HG03558 (cell line): ENCODE measurements at regions not wholly inside any gene's neighbourhood (a gene's known extent, or its start where the extent isn't known, plus 50 kb on each side); places are given as distances from the start of the nearest gene placed in this dataset.
"Not testable (repeated sequence)": the region's sequence is repeated elsewhere in the genome, so short reads cannot be mapped to it uniquely, and the experiment has no call there.

Experiments
- ATAC-seq: cut with Tn5 transposase; IDR thresholded peaks from one replicate; pipeline ENCODE4 v1.9.1; 2021; ENCODE audit warnings: moderate number of reproducible peaks; ENCODE audit not compliant: unreplicated experiment; ENCODE audit errors: extremely low read depth

DNA sequence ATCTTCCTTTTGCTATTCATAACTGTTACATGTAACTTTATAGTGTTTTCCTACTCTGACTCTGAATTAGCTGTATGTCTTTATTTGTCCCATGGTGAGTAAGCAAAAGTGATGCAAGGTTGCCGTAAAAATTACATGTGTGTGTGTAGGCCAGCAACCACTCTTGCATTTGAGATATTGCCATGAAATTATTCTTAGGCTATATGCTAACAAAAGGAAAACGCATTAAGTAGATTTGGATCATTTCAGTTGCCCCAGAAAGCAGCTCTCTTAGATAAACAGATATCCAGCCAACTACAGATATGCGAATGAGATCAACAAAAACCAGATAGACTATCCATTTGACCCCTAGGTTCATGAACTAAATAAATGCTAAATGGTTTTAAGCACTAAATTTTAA, 73.6 kb downstream of the CYLC2 start:
- no peak for ATAC-seq

DNA sequence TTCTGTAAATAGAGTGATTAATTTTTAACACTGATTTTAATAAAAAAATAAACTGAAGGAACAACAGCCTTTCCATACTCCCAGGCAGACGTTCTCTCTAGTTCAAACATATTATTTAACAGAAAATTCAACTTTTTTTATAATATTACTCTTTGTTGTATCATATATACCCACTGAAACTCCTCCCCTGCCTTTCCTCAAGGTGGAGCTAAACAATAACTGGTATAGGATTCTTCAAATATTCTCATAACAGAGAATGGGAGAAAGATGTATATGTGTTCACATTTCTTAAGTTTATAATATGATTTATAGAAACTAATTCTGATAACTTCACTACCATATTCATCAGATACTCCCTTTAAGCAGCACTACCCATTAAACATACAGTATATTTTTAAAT, 83.4 kb downstream of the CYLC2 start:
- ATAC-seq = no peak

DNA sequence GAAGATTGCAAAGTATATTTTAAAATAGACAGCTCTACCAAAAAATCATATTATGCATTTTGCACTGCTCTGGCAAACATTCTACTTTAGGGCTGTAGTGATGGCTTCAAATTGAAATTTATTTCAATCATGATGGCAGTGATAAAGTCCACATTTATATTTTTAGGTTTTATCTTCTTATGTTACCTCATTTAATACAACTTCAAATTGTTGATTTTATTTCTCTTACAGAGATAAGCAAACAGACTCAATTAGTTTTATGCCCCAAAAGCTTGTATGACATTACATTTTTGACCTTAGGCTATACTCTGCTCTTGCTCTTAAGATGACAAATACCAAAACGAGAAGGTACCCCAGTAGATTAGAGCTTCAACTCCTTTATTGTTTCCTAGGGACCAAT, 87.4 kb downstream of the CYLC2 start:
- no peak for ATAC-seq

DNA sequence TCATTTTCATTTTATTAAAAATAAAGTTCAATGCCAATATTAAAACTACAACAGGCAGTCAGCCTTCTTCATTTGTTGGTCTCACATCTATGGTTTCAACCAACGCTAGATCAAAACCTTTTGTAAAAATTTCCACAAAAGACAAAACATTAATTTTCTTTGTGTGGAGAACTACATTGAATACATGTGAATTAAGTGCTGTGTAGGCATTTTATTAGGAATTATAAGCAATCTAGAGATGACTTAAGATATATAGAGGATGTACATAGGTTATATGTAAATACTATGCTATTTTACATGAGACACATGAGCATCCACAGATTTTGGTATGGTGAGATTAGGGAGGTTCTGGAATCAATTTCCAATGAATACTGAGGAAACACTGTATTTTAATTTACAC, 94.2 kb downstream of the CYLC2 start:
- ATAC-seq = no peak

DNA sequence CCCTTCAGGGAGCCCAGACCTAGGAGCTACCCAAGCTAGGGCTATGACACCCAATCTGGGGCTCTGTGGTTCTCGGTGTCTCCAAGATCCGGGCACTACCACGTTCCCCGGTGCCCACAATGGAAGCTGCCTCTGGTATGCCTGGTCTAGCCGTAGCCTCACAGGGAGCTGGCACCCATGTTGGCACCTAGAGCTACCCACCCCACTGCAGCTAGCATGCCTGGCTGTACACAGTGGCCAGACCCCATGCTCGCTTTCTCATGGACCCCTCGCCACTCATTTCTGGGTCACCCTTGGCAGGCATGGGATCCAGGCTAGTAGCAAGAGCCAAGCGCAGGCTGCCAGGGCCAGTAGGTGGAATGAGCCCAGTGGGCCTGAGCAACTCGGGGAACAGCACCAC, 109.0 kb downstream of the CYLC2 start:
- ATAC-seq = no peak

DNA sequence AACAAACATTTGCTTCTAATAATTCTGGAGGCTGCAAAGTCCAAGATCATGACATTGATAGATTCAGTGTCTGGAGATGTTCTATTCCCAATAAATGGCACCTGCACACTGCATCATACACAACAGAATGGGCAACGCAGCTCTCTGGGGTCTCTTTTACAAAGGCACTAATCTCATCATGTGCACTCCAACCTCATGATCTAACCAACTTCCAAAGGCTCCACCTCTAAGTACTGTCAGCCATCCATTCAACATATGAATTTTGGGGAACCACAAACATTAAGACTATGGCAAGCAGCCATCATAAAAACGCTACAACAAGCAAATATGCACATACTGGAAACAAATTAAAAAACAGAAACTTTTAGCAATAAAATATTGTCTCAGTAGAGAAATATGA, 121.1 kb downstream of the CYLC2 start:
- ATAC-seq = no peak

DNA sequence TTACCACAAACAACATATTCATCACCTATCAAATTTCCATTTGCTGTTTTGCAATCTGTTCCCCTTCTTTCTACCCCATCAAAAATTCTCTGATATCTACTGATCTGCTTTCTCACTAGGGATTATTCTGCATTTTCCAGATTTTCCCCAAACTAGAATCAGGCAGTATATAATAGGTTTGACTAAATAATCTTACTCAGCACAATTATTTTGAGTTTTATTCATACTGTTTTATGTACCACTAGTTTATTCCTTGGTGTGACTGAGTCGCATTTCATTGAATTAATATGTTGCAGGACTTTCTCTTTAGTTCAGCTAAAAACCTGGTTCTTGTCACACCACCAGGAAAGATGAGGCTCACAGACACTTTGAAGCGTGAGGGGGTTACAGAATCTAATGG, 131.4 kb downstream of the CYLC2 start:
- ATAC-seq = no peak

DNA sequence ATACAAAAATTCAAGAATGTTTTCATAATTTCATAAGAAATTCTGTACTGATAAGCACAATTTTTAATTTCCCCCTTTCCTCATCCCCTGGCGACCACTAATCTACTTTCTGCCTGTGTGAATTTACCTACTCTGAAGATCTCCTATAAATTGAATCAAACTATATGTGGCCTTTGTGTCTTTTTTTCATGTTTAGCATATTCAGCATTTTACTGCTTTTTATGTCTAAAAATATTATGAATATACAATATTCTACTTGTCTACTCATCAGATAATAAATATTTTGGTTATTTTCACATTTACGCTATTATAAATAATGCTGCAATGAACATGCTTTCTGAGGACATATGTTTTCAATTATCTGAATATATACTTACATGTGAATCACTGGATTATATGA, 144.8 kb downstream of the CYLC2 start:
- no peak for ATAC-seq

DNA sequence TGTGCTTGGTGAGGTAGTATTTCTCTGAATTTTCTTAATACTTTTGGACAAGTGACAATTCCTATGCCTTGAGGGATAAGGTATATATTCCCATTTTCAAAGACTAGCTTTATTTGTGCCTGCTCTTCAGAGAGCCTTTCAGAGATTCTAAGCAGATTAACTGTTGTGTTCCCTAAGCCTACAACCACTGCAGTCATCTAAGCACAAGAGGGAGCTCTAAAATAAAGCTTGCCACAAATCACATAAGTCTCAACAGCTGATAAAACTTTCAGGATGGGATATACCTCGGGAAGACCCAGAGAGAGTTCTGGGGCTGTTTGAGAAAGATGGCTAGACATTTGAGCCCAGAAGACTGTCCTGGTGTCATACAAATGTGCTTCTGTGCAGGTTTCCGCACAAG, 157.3 kb downstream of the CYLC2 start:
- no peak for ATAC-seq

DNA sequence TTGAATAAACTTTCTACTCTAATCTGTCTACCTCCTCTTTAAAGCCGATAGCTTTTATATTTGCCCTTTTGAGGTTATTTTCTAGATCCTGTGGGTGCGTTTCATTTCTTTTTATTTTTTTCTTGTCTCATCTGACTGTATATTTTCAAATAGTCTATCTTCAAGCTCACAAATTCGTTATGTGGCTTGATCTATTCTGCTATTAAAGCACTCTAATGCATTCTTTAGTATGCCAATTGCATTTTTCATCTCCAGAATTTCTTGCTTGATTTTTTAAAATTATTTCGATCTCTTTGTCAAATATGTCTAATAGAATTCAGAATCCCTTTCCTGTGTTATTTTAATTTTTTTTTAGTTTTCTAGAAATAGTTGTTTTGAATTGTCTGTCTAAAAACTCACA, 172.4 kb downstream of the CYLC2 start:
- no peak for ATAC-seq

DNA sequence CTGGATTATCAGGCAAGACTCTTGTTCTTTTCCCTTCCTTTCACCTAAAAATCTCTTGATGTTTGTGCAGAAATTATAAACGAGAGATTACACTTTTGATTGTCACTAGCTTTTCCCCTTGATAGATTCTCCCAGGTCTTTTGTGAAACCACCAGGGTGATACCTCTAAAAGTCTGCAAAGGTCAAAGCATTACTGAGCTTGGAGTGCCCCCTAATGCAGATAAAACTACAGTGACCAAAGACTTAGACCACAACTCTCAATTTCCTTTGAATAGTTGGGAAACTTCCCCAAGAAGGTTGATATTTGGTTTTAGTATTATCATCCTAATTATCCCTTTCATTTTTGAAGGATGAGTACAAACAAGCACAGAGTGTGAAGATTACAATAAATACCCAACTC, 173.1 kb downstream of the CYLC2 start:
- no peak for ATAC-seq

DNA sequence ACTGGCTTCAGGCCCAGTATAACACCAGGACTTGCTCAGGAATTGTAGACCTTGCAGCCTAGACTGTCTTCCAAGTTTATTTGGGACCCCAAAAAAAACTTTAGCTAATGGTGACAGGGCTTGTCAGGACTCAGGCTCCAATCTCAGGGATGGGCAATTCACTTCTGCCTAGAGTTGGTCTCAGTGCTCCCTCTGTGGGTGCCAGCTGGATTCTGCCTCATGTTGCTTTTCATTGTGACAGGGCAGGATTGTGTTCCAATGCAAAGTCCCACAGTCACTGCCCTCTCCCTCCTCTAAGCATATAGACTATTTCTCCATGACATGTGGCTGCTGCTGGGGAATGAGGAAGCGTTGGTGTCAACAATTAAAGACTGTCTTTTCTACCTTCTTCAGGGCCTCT, 174.7 kb downstream of the CYLC2 start:
- no peak for ATAC-seq

DNA sequence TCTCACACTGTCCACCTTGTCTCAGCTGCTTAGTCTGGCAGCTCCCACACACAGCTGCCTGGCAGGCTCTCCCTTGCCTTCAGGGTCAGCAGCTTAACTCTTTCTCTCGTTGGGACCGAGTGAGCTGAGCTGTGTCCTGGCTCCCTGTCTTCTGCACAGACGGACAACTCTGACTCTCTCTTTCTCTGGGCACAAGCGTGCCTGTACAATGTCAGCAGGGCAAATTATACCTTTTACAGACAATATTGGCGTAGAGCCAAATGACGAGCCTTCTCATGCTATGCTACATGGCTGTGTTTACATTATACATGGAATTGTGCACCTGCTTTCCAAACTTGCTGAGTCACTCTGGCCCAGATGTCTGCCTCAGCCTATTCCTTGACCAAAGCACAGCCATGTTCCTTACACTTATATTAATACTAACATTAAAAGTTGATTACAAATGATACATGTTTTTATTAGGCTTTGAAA, 188.6 kb downstream of the CYLC2 start:
- no peak for ATAC-seq

DNA sequence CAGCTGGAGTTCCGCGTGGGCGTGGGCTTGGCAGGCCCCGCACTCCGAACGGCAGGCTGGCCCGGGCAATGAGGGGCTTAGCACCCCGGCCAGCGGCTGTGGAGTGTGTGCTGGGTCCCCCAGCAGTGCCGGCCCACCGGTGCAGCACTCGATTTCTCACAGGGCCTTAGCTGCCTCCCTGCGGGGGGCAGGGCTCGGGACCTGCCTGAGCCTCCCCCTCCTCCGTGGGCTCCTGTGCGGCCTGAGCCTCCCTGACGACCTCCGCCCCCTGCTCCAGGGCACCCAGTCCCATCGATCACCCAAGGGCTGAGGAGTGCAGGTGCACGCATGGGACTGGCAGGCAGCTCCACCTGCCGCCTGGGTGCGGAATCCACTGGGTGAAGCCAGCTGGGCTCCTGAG, 191.8 kb downstream of the CYLC2 start:
- ATAC-seq = no peak

DNA sequence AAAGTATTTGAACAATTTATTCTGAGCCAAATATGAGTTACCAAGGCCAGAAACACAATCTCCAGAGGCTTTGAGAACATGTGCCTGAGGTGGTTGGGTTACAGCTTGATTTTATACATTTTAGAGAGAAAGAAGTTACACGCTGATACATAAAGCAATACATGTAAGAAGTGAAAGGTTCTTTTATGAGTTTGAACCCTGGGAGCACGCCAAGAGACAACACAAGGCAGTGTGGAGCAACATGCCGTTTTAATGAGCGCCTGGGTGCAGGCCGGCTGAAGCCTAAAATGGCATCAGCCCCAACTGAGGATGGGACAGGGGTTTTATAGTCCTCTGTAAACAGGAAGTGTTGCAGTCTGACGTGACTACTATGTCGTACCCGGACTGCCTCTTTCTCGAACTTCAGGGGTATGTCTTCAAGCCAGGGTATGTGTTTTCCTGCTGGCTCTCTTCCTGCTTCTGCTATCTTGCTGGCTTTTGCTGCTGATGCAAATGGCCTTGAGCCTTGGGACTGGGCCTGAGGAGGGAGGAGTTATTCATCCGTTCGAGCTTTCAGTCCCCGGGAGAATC, 193.7 kb downstream of the CYLC2 start:
- ATAC-seq = no peak

DNA sequence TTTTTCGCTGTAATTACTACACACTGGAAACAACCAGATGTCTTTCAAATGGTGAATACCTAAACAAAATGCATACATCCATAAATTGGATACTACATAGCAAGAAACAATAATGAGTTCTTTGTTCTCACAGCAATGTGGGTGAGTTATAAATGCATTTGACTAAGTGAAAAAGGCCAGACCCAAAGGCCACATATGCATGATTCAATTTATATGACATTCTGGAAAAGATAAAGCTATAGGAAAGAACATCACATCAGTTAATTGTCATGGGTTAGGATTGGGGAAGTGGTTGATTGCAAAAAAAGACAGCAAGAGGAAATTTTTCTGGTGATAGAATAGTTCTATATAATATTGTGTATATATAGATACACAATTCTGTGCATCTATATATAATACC, 198.9 kb downstream of the CYLC2 start:
- ATAC-seq = no peak

DNA sequence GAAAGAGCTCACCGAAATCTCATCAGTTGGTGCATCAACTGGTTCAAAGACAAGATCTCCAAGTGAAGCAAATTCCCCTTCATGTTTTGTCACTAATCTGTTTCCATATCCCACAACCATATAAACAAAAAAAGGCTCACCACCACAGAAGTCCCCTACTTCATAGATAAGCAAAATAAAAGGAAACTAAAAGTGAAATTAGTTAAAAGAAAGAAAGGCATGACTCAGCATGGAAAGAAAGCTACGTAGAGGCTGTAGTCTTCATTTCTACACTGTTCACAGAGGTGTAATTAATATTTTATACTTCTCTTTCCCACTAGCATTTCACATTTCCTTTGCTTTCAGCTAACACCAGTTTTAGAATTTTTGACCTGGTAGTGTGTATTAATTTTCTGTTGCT, 208.0 kb downstream of the CYLC2 start:
- ATAC-seq = no peak

DNA sequence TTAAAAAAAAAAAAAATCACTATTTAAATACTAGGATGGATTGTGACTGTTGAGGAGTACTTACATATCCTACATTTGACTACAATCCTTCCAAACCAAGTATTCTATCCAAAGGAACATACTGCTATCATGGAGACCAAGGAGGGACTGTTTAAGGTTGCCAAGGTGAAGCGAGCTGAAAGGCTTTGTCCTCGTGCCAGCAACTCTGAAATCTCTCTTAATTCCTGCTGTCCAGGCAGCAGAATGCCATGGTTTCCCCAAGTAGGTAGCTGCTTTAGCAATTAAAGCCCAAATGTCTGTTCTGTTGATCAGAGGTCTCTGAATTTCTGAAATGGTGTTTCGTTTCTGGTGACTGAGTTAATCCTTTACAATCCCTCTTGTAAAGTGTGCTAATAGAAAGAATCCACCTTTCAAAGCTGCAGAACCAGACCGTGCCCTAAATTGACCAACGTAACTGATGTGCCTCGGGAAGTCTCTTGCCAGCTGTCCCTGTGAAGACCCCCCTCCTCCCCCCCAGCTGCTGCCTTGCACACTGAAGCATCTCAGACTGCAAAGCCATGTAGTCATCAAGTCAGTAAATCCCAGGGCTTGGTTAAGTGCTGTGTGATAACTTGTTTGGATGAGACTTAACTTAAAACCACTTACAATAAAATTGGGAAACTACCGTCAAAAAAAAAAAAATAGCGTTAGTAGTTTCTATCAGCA, 210.9 kb downstream of the CYLC2 start:
- not testable (repeated sequence) for ATAC-seq

DNA sequence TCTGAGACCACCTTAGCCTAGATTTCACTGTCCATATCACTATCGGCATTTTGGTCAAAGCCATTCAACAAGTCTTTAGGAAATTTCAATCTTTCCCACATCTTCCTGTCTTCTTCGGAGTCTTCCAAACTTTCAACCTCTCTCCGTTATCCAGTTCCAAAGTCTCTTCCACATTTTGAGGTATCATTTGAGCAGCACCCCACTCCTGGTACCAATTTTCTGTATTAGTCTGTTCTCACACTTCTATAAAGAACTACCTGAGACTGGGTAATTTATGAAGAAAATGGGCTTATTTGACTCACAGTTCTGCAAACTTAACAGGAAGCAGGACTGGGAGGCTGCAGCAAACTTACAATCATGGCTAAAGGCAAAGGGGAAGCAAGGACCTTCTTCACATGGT, 215.5 kb downstream of the CYLC2 start:
- ATAC-seq = no peak

DNA sequence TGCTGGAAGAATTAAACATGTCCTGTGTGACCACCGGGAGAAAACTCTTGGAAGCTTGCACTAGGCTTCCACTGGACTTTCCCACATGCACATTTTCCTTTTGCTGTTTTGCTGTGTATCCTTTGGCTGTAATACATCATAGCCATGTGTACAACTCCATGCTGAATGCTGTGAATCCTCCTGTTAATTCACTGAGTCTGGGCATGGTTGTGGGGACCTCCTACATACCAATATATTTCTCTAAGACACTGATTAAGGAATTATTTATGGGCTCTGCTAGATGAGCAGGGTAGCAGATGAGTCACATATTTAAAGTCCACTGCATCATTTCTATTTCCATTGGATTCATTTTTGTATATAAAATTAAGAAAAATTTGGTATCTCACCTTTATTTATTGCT, 220.1 kb downstream of the CYLC2 start:
- ATAC-seq = no peak

DNA sequence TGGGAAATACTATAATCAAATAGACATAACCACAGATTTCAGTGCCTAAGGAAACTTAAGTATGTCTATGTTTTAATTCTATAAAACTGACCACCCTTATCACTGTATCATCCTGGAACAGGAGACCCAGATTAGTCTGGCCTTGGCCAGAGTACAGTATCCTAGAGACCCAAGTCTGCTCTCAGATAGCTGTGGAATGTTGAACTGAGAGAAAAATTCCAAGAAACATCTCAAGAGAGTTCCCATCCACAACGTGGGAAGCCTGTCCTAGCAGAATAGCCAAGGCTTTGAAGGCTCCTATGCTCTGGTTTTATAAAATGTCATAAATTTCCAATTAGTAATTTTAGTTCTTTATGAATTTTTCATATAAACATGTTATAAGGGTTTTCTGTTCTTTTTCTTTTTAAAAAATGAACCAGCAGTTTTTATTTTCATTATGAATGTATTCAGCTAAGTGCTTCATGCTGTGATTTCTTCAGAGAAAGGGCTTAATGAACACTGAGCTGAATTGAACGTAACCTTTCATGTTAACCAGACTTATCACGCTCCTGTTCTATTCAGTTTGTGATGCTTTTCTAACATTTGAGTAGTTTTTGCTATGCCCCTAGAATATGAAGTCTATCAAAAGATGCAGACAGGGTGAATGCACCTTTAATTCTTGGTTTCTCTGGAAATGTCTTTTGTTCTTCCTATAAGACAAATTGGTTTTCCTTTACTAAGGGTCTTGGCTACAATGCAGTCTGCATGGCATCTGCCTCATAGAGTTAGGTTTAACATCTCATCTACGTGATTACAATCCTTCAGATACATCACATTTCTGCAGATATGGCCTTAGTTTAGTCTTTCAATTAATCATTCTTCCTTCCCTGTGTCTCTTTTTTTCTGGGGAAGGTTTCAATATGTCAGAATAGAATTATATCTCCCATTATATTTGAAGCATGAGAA, 230.8 kb downstream of the CYLC2 start:
- ATAC-seq = no peak
